ENCODE measurements at regions not wholly inside any gene's neighbourhood (a gene's known extent, or its start where the extent isn't known, plus 50 kb on each side); places are given as distances from the start of the nearest gene placed in this dataset.
A peak's percentile ranks its signal among the peaks of the same experiment; 100 is the strongest.

- no peak for DNase-seq
Measured at GRCh38 chr2:126774761-126775160, 118.8 kb downstream of the GYPC start.

- DNase-seq, result no peak
Measured at GRCh38 chr2:126775300-126775985, 119.5 kb downstream of the GYPC start.

- no peak for DNase-seq
Measured at GRCh38 chr2:126776255-126776654, 120.3 kb downstream of the GYPC start.

- DNase-seq, result peak; percentile 83
Measured at GRCh38 chr2:126776692-126777619, 121.0 kb downstream of the GYPC start.

GRCh38 chr2:126777620-126777978 is 121.1 kb upstream of the TEX51 start:
- no peak for DNase-seq

- DNase-seq, result no peak
Measured at GRCh38 chr2:126778561-126779501, 119.9 kb upstream of the TEX51 start.

- DNase-seq, result no peak
Measured at GRCh38 chr2:126781206-126781605, 117.5 kb upstream of the TEX51 start.

GRCh38 chr2:126781806-126782205 is 116.9 kb upstream of the TEX51 start:
- DNase-seq, result no peak

- no peak for DNase-seq
Measured at GRCh38 chr2:126782648-126783047, 116.0 kb upstream of the TEX51 start.

GRCh38 chr2:126783341-126783740 is 115.3 kb upstream of the TEX51 start:
- DNase-seq, result no peak

GRCh38 chr2:126784045-126784444 is 114.6 kb upstream of the TEX51 start:
- no peak for DNase-seq

GRCh38 chr2:126784621-126785020 is 114.1 kb upstream of the TEX51 start:
- no peak for DNase-seq

- no peak for DNase-seq
Measured at GRCh38 chr2:126785236-126785635, 113.5 kb upstream of the TEX51 start.

GRCh38 chr2:126785862-126786261 is 112.8 kb upstream of the TEX51 start:
- DNase-seq, result no peak

GRCh38 chr2:126786765-126787164 is 111.9 kb upstream of the TEX51 start:
- no peak for DNase-seq

- no peak for DNase-seq
Measured at GRCh38 chr2:126787289-126787688, 111.4 kb upstream of the TEX51 start.

- DNase-seq, result no peak
Measured at GRCh38 chr2:126788113-126788512, 110.6 kb upstream of the TEX51 start.

GRCh38 chr2:126788652-126789051 is 110.0 kb upstream of the TEX51 start:
- DNase-seq, result no peak

GRCh38 chr2:126790987-126791780 is 107.5 kb upstream of the TEX51 start:
- no peak for DNase-seq

- no peak for DNase-seq
Measured at GRCh38 chr2:126792186-126792585, 106.5 kb upstream of the TEX51 start.

GRCh38 chr2:126792993-126793392 is 105.7 kb upstream of the TEX51 start:
- no peak for DNase-seq

GRCh38 chr2:126793885-126794613 is 104.6 kb upstream of the TEX51 start:
- no peak for DNase-seq
